Breast epithelium (tissue), 3 donors: ENCODE measurements at regions not wholly inside any gene's neighbourhood (a gene's known extent, or its start where the extent isn't known, plus 50 kb on each side); places are given as distances from the start of the nearest gene placed in this dataset.

ENCODE experiments used
- POLR2A ChIP-seq: fragments of 450-650 bp; IDR thresholded peaks from one replicate; pipeline ENCODE4 v1.6.1; 2016; ENCODE audit warnings: antibody characterized with exemption, mild to moderate bottlenecking, moderate library complexity
- POLR2AphosphoS5 ChIP-seq, 3 donors: sonication (generic); formaldehyde crosslinking; IDR thresholded peaks; one replicate each; pipeline ENCODE4 v1.6.1; 2017; ENCODE audit warnings: antibody characterized with exemption in 3 of 3
- TF ChIP-seq, protein P1 (sequence below), 3 donors: fragments of 450-650 bp; IDR thresholded peaks; one replicate each; pipeline ENCODE4 v1.5.1; 2016 to 2017; ENCODE audit warnings: antibody characterized with exemption in 3 of 3, mild to moderate bottlenecking in 3 of 3, moderate library complexity in 3 of 3

DNA sequence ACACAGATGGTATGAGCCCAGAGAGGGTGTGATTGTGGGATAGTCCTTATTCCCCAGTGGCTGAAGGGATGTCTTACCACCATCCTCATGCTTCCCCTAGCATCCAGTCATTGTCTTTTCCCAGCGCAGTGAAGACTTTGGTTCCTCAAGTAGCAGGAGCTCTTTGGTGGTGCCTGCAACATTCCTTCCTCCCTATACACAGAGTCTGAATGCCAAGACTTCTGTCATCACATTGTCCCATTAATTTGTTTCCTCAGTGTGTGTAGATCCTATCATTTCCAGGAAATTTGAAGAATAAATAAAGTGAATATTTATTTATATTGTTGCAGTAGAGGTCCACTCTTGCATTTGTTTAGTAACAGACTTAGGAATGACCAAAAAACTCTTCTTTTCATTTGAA, 147.2 kb downstream of the DACT1 start:
- TF ChIP-seq, protein P1, sequence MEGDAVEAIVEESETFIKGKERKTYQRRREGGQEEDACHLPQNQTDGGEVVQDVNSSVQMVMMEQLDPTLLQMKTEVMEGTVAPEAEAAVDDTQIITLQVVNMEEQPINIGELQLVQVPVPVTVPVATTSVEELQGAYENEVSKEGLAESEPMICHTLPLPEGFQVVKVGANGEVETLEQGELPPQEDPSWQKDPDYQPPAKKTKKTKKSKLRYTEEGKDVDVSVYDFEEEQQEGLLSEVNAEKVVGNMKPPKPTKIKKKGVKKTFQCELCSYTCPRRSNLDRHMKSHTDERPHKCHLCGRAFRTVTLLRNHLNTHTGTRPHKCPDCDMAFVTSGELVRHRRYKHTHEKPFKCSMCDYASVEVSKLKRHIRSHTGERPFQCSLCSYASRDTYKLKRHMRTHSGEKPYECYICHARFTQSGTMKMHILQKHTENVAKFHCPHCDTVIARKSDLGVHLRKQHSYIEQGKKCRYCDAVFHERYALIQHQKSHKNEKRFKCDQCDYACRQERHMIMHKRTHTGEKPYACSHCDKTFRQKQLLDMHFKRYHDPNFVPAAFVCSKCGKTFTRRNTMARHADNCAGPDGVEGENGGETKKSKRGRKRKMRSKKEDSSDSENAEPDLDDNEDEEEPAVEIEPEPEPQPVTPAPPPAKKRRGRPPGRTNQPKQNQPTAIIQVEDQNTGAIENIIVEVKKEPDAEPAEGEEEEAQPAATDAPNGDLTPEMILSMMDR (IDR thresholded peaks at IDR 0.05), result no peak
- TF ChIP-seq POLR2AphosphoS5 (IDR thresholded peaks at IDR 0.05) (no peak), POLR2A (no peak)
